Chondrocyte (in vitro differentiated cells): ENCODE measurements at regions not wholly inside any gene's neighbourhood (a gene's known extent, or its start where the extent isn't known, plus 50 kb on each side); places are given as distances from the start of the nearest gene placed in this dataset.

Source experiments
- DNase-seq: peaks from one replicate; pipeline ENCODE4 v3.0.0; 2021; ENCODE audit warnings: mixed read lengths, low spot score
- H3K27ac Mint-ChIP-seq: one replicate; pipeline ENCODE4 v1.8.0; 2021; ENCODE audit warnings: mild to moderate bottlenecking, moderate library complexity, mixed read lengths; ENCODE audit not compliant: unreplicated experiment
- H3K27me3 Mint-ChIP-seq: 2 replicates; pipeline ENCODE4 v1.8.0; 2021; ENCODE audit warnings: low read depth, mixed read lengths
- H3K36me3 Mint-ChIP-seq: 2 replicates; pipeline ENCODE4 v1.8.0; 2021; ENCODE audit warnings: low read depth, mixed read lengths
- H3K4me1 Mint-ChIP-seq: 2 replicates; pipeline ENCODE4 v1.8.0; 2021; ENCODE audit warnings: low read depth, mild to moderate bottlenecking, mixed read lengths
- H3K4me3 Mint-ChIP-seq: one replicate; pipeline ENCODE4 v1.8.0; 2021; ENCODE audit warnings: mild to moderate bottlenecking, moderate library complexity, mixed read lengths; ENCODE audit not compliant: unreplicated experiment
- H3K9me3 Mint-ChIP-seq: 2 replicates; pipeline ENCODE4 v1.8.0; 2021; ENCODE audit warnings: low read depth, mixed read lengths
- TF ChIP-seq, protein P1 (sequence below): fragments of 200-600 bp; sonication (generic); IDR thresholded peaks from 2 replicates; pipeline ENCODE4 v1.5.0; 2021; ENCODE audit warnings: antibody characterized with exemption, mild to moderate bottlenecking, moderate library complexity

DNA sequence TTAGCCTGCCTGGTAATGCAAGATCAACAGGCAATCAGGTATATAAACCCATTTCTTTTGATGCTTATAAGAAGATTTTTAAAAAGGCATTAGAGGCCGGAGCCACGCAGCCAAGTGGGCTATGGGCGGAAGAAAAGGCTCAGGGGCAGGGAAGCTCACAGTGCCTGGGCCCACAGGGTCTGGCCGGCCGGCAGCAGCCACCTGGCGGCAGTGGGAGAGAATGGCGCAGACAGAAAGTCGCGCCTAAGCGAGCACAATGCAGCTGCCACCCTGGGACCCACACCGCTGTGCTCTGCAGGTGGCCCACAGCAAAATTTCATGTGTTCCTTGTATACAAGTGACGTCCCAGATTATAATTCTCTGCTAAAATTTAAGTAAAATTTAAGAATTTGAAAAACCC is 448.6 kb upstream of the RASGRP1 start:
- H3K27me3 Mint-ChIP-seq = no peaks in the 10 kb centered on the region
- no peaks in the 10 kb centered on the region for H3K4me1 Mint-ChIP-seq
- H3K36me3 Mint-ChIP-seq = peaks cover 18% of the 10 kb centered on the region
- DNase-seq = no peak
- H3K4me3 Mint-ChIP-seq = no peak overlapping the region
- no peak overlapping the region for H3K27ac Mint-ChIP-seq
- TF ChIP-seq, protein P1, sequence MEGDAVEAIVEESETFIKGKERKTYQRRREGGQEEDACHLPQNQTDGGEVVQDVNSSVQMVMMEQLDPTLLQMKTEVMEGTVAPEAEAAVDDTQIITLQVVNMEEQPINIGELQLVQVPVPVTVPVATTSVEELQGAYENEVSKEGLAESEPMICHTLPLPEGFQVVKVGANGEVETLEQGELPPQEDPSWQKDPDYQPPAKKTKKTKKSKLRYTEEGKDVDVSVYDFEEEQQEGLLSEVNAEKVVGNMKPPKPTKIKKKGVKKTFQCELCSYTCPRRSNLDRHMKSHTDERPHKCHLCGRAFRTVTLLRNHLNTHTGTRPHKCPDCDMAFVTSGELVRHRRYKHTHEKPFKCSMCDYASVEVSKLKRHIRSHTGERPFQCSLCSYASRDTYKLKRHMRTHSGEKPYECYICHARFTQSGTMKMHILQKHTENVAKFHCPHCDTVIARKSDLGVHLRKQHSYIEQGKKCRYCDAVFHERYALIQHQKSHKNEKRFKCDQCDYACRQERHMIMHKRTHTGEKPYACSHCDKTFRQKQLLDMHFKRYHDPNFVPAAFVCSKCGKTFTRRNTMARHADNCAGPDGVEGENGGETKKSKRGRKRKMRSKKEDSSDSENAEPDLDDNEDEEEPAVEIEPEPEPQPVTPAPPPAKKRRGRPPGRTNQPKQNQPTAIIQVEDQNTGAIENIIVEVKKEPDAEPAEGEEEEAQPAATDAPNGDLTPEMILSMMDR = no peak
- H3K9me3 Mint-ChIP-seq = peaks cover 35% of the 10 kb centered on the region

DNA sequence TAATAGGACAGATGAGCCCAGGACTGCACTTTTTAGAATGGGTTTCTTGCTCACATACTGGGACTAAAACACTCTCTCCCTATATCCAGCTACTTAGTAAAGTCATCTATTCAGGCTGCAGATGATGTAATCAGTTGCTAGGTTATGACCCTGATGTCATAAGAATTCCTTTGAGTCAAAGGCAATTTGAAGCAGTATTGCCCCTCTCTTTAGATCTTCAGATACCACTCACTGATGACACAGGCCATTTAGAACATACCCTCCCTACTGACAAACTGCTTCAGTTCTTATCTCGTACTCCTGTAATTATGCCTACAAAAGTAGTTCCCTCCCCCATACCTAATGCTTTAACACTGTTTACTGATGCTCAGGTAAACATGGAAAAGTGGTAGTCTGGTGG is 450.1 kb upstream of the RASGRP1 start:
- TF ChIP-seq, protein P1 = no peak
- peaks cover 24% of the 10 kb centered on the region for H3K9me3 Mint-ChIP-seq
- H3K4me3 Mint-ChIP-seq = no peak overlapping the region
- peaks cover 5% of the 10 kb centered on the region for H3K4me1 Mint-ChIP-seq
- peaks cover 14% of the 10 kb centered on the region for H3K36me3 Mint-ChIP-seq
- no peaks in the 10 kb centered on the region for H3K27me3 Mint-ChIP-seq
- no peak overlapping the region for H3K27ac Mint-ChIP-seq
- no peak for DNase-seq

DNA sequence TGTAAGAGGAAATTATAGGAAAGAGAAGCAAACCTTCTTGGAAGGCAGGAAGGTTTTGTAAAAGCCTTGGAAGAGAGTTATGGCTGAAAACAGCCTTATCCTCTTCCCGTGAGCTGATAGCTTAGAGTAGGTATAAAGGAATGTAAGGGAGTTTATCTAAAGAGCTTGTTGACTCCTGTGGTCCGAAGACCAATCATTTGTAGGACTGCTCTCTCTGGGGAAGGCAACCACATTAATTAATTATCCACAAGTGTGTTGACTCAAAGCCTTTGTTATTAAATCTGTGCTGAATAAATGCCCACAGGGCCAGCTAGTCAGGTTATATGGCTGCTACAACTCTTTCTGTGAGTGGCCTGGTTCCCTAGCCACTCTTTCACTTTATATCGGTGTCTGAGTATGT is 452.1 kb upstream of the RASGRP1 start:
- Mint-ChIP-seq H3K4me3 (no peak overlapping the region), H3K9me3 (peaks cover 11% of the 10 kb centered on the region), H3K36me3 (no peaks in the 10 kb centered on the region), H3K4me1 (peaks cover 14% of the 10 kb centered on the region), H3K27ac (no peak overlapping the region), H3K27me3 (no peaks in the 10 kb centered on the region)
- no peak for DNase-seq
- TF ChIP-seq, protein P1 = no peak

DNA sequence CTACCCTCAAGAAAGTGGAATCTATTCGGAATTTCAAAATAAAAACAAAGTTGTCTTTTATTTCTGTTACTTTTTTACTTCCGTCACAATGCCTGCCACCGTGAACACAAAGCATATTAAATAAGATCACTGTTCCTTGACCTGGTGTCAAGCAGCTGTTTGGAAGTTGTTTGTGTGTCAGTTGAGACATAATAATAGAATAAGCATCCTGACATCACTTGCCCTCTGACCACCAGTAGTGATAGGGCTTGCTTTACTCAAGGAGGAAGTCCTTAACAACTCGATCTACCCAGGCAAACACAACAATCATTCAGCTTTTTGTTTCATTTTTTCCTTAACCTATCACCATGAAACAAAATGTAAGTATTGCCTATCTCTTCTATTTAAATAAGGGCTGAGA is 454.4 kb upstream of the RASGRP1 start:
- Mint-ChIP-seq H3K27me3 (no peaks in the 10 kb centered on the region), H3K36me3 (no peaks in the 10 kb centered on the region), H3K4me3 (no peak overlapping the region), H3K4me1 (peaks cover 24% of the 10 kb centered on the region), H3K27ac (no peak overlapping the region), H3K9me3 (peaks cover 8% of the 10 kb centered on the region)
- DNase-seq = no peak
- TF ChIP-seq, protein P1 = no peak

DNA sequence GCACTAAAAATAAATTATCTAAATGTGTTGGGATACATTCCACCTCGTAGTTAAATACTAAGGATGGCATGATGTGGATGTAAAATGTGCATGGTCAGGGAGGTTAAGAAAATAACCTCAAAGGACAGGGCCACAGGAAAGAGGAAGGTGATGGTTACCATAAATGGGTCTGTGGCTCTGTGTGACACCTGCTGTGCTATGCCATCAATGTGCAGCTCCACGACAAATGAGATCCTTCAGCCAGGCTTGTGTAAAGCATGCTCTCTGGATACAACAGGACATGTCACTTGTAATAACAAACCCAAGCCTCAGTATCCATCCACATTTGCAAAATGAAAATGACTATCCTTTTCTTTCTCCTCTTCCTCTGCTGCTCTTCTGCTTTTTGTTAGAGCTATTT is 456.7 kb upstream of the RASGRP1 start:
- H3K36me3 Mint-ChIP-seq = no peaks in the 10 kb centered on the region
- no peak for DNase-seq
- H3K27me3 Mint-ChIP-seq = no peaks in the 10 kb centered on the region
- peaks cover 3% of the 10 kb centered on the region for H3K9me3 Mint-ChIP-seq
- H3K4me3 Mint-ChIP-seq = no peak overlapping the region
- peaks cover 41% of the 10 kb centered on the region for H3K4me1 Mint-ChIP-seq
- TF ChIP-seq, protein P1 = no peak
- no peak overlapping the region for H3K27ac Mint-ChIP-seq
